AG09309 (cell line): ENCODE measurements at regions not wholly inside any gene's neighbourhood (a gene's known extent, or its start where the extent isn't known, plus 50 kb on each side); places are given as distances from the start of the nearest gene placed in this dataset.

Experiments
- DNase-seq: peaks from one replicate; pipeline ENCODE4 v3.0.0-alpha.2; 2010; ENCODE audit warnings: low read depth
- H3K4me3 ChIP-seq: 2 replicates; pipeline ENCODE4 v1.5.1; 2011; ENCODE audit warnings: mild to moderate bottlenecking, low read depth, low read length, moderate library complexity; ENCODE audit not compliant: control insufficient read depth
- CTCF ChIP-seq: IDR thresholded peaks from 2 replicates; pipeline ENCODE4 v1.5.1; 2011; ENCODE audit warnings: mild to moderate bottlenecking, low read depth, low read length, inconsistent platforms; ENCODE audit not compliant: insufficient read depth, control insufficient read depth; ENCODE audit errors: missing control alignments

- no peak overlapping the region for H3K4me3 ChIP-seq
- DNase-seq = no peak
- no peak for TF ChIP-seq CTCF
Measured at GRCh38 chr14:43438056-43438455, 1069.0 kb downstream of the FSCB start.

GRCh38 chr14:43418324-43418723, 1088.8 kb downstream of the FSCB start:
- TF ChIP-seq CTCF = no peak
- no peak for DNase-seq
- H3K4me3 ChIP-seq = no peak overlapping the region

- H3K4me3 ChIP-seq = no peak overlapping the region
- DNase-seq = no peak
- no peak for TF ChIP-seq CTCF
Measured at GRCh38 chr14:43413084-43413483, 1094.0 kb downstream of the FSCB start.

GRCh38 chr14:43411841-43412240, 1095.2 kb downstream of the FSCB start:
- H3K4me3 ChIP-seq = no peak overlapping the region
- TF ChIP-seq CTCF = no peak
- no peak for DNase-seq

GRCh38 chr14:43410631-43411030, 1096.5 kb downstream of the FSCB start:
- no peak for TF ChIP-seq CTCF
- DNase-seq = no peak
- no peak overlapping the region for H3K4me3 ChIP-seq

- no peak for DNase-seq
- no peak for TF ChIP-seq CTCF
- H3K4me3 ChIP-seq = no peak overlapping the region
Measured at GRCh38 chr14:43408472-43408871, 1098.6 kb downstream of the FSCB start.

- DNase-seq = no peak
- no peak for TF ChIP-seq CTCF
- no peak overlapping the region for H3K4me3 ChIP-seq
Measured at GRCh38 chr14:43407706-43408105, 1099.4 kb downstream of the FSCB start.
